Cardiac fibroblast (primary cell): ENCODE measurements at regions not wholly inside any gene's neighbourhood (a gene's known extent, or its start where the extent isn't known, plus 50 kb on each side); places are given as distances from the start of the nearest gene placed in this dataset.
"Not testable (repeated sequence)": the region's sequence is repeated elsewhere in the genome, so short reads cannot be mapped to it uniquely, and the experiment has no call there.

Experiments
- DNase-seq, 2 donors: peaks; one replicate each; pipeline versions ENCODE4 v3.0.0 to v3.0.0-alpha.2; 2010; ENCODE audit warnings: low read depth in 2 of 2
- H3K4me3 ChIP-seq, 2 donors: replicated peaks in 1 of 2; 1 replicate in 1 of 2; 2 replicates in 1 of 2; pipeline ENCODE4 v1.5.1; 2011; ENCODE audit warnings: low read depth in 2 of 2, low read length in 2 of 2, mild to moderate bottlenecking in 2 of 2, moderate library complexity in 1 of 2
- CTCF ChIP-seq: IDR thresholded peaks from one replicate; pipeline ENCODE4 v1.5.1; 2011; ENCODE audit warnings: low read depth, mild to moderate bottlenecking, low read length, inconsistent platforms

- TF ChIP-seq CTCF = no peak
- H3K4me3 ChIP-seq = no peak overlapping the region
Observed at GRCh38 chrX:103911236-103911635, 51.2 kb upstream of the TMSB15B start.

GRCh38 chrX:103910430-103910829 lies 52.0 kb upstream of the TMSB15B start:
- no peak for TF ChIP-seq CTCF
- H3K4me3 ChIP-seq = no peak overlapping the region
- DNase-seq = no peak

More at GRCh38 chrX:103911236-103911635, 51.2 kb upstream of the TMSB15B start:
- no peak for DNase-seq

GRCh38 chrX:103904301-103904700 lies 58.1 kb upstream of the TMSB15B start:
- TF ChIP-seq CTCF = no peak
- no peak for DNase-seq
- H3K4me3 ChIP-seq = no peak overlapping the region

GRCh38 chrX:103902606-103903005 lies 59.8 kb upstream of the TMSB15B start:
- DNase-seq, H3K4me3 ChIP-seq: not testable (repeated sequence)

GRCh38 chrX:103889216-103889615 lies 57.2 kb upstream of the RAB9B start:
- H3K4me3 ChIP-seq = no peak overlapping the region
- no peak for TF ChIP-seq CTCF
- DNase-seq = peak in 1 of 2 donors; percentile 63

- H3K4me3 ChIP-seq = no peak overlapping the region
- TF ChIP-seq CTCF = no peak
- DNase-seq = no peak
Observed at GRCh38 chrX:103886624-103887023, 54.6 kb upstream of the RAB9B start.

GRCh38 chrX:103883533-103883932 lies 51.5 kb upstream of the RAB9B start:
- peak in 1 of 2 donors; percentile 62 for DNase-seq
- H3K4me3 ChIP-seq = no peak overlapping the region
- TF ChIP-seq CTCF = no peak

- TF ChIP-seq CTCF = no peak
- H3K4me3 ChIP-seq = no peak overlapping the region
- DNase-seq = no peak
Observed at GRCh38 chrX:103882999-103883398, 50.9 kb upstream of the RAB9B start.
